SK-N-SH treated with all-trans-retinoic acid at 6 μM for 48 hours (cell line): ENCODE measurements at regions not wholly inside any gene's neighbourhood (a gene's known extent, or its start where the extent isn't known, plus 50 kb on each side); places are given as distances from the start of the nearest gene placed in this dataset.

Experiments
- ARNTL ChIP-seq: fragments of 450-650 bp; formaldehyde crosslinking; IDR thresholded peaks from 2 replicates; pipeline ENCODE4 v1.5.0; 2020; ENCODE audit warnings: low read depth, mild to moderate bottlenecking, moderate library complexity, borderline replicate concordance
- CSDC2 ChIP-seq: fragments of 250-450 bp; sonication (Bioruptor Pico); IDR thresholded peaks from 2 replicates; pipeline ENCODE4 v1.5.0; 2020; ENCODE audit warnings: mild to moderate bottlenecking, moderate library complexity
- ESRRG ChIP-seq: fragments of 250-450 bp; sonication (Bioruptor Pico); IDR thresholded peaks from 2 replicates; pipeline ENCODE4 v1.6.1; 2021; ENCODE audit warnings: mild to moderate bottlenecking
- OSR1 ChIP-seq: fragments of 250-450 bp; sonication (Bioruptor Pico); IDR thresholded peaks from 2 replicates; pipeline ENCODE4 v1.8.0; 2022; ENCODE audit warnings: moderate library complexity, mild to moderate bottlenecking, inconsistent platforms
- PPARA ChIP-seq: fragments of 250-450 bp; sonication (Bioruptor Pico); IDR thresholded peaks from 2 replicates; pipeline ENCODE4 v1.5.0; 2020; ENCODE audit warnings: mild to moderate bottlenecking, borderline replicate concordance
- RARB ChIP-seq: fragments of 250-450 bp; sonication (Bioruptor Pico); IDR thresholded peaks from 2 replicates; pipeline ENCODE4 v1.8.0; 2021; ENCODE audit warnings: mild to moderate bottlenecking, moderate library complexity
- ZFP3 ChIP-seq: fragments of 250-450 bp; sonication (Bioruptor Pico); IDR thresholded peaks from 2 replicates; pipeline ENCODE4 v1.5.0; 2020; ENCODE audit warnings: mild to moderate bottlenecking, moderate library complexity
- ZFP30 ChIP-seq: fragments of 450-650 bp; formaldehyde crosslinking; IDR thresholded peaks from 2 replicates; pipeline ENCODE4 v1.5.0; 2022; ENCODE audit warnings: mild to moderate bottlenecking, moderate library complexity
- ZNF70 ChIP-seq: fragments of 450-650 bp; formaldehyde crosslinking; IDR thresholded peaks from 2 replicates; pipeline ENCODE4 v1.5.0; 2020; ENCODE audit warnings: mild to moderate bottlenecking, moderate library complexity
- ZNF8 ChIP-seq: fragments of 450-650 bp; formaldehyde crosslinking; IDR thresholded peaks from 2 replicates; pipeline ENCODE4 v1.5.0; 2020; ENCODE audit warnings: mild to moderate bottlenecking, moderate library complexity
- TF ChIP-seq, protein P1 (sequence below): fragments of 250-450 bp; sonication (Bioruptor Pico); IDR thresholded peaks from 2 replicates; pipeline ENCODE4 v1.5.1; 2020; ENCODE audit warnings: low read depth, mild to moderate bottlenecking, moderate library complexity
- TF ChIP-seq, protein P2 (sequence below): fragments of 250-450 bp; sonication (Bioruptor Pico); IDR thresholded peaks from 2 replicates; pipeline ENCODE4 v1.5.1; 2021; ENCODE audit warnings: mild to moderate bottlenecking, moderate library complexity
- TF ChIP-seq, protein P3 (sequence below): fragments of 250-450 bp; sonication (Bioruptor Pico); IDR thresholded peaks from 2 replicates; pipeline ENCODE4 v1.8.0; 2020; ENCODE audit warnings: mild to moderate bottlenecking, moderate library complexity, borderline replicate concordance
- TF ChIP-seq, protein P4 (sequence below): fragments of 250-450 bp; sonication (Bioruptor Pico); IDR thresholded peaks from 2 replicates; pipeline ENCODE4 v1.8.0; 2021; ENCODE audit warnings: low read depth, mild to moderate bottlenecking, moderate library complexity, borderline replicate concordance

DNA sequence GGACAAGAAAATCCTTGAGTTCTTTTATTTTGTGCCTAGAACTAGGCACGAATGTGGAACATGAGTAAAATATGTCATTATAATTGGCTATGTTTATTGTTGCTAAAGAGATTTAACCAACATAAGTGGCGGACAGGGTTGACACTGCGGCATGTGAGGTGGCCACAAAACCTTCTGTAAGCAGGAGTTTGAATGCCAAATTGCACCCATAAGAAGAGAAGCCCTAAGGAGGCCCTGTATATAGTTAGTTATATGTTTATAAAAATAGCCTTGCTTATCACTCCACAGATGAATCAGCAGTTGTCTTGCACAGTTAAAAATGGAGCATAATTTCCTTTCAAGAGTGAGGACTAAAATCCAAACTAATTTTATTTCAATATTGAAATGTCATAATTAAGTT is 336.1 kb downstream of the GBA3 start:
- TF ChIP-seq ZNF70 (CRISPR knock-in tag) (no peak), ZFP30 (no peak), PPARA (CRISPR knock-in tag) (no peak), RARB (CRISPR knock-in tag) (no peak), ZNF8 (CRISPR knock-in tag) (no peak), OSR1 (CRISPR knock-in tag) (no peak), ARNTL (no peak), ZFP3 (CRISPR knock-in tag) (no peak), ESRRG (CRISPR knock-in tag) (no peak), CSDC2 (CRISPR knock-in tag) (no peak)
- TF ChIP-seq, protein P1, sequence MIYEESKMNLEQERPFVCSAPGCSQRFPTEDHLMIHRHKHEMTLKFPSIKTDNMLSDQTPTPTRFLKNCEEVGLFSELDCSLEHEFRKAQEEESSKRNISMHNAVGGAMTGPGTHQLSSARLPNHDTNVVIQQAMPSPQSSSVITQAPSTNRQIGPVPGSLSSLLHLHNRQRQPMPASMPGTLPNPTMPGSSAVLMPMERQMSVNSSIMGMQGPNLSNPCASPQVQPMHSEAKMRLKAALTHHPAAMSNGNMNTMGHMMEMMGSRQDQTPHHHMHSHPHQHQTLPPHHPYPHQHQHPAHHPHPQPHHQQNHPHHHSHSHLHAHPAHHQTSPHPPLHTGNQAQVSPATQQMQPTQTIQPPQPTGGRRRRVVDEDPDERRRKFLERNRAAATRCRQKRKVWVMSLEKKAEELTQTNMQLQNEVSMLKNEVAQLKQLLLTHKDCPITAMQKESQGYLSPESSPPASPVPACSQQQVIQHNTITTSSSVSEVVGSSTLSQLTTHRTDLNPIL (CRISPR knock-in tag): no peak
- TF ChIP-seq, protein P2, sequence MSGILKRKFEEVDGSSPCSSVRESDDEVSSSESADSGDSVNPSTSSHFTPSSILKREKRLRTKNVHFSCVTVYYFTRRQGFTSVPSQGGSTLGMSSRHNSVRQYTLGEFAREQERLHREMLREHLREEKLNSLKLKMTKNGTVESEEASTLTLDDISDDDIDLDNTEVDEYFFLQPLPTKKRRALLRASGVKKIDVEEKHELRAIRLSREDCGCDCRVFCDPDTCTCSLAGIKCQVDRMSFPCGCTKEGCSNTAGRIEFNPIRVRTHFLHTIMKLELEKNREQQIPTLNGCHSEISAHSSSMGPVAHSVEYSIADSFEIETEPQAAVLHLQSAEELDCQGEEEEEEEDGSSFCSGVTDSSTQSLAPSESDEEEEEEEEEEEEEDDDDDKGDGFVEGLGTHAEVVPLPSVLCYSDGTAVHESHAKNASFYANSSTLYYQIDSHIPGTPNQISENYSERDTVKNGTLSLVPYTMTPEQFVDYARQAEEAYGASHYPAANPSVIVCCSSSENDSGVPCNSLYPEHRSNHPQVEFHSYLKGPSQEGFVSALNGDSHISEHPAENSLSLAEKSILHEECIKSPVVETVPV (CRISPR knock-in tag): no peak
- TF ChIP-seq, protein P3, sequence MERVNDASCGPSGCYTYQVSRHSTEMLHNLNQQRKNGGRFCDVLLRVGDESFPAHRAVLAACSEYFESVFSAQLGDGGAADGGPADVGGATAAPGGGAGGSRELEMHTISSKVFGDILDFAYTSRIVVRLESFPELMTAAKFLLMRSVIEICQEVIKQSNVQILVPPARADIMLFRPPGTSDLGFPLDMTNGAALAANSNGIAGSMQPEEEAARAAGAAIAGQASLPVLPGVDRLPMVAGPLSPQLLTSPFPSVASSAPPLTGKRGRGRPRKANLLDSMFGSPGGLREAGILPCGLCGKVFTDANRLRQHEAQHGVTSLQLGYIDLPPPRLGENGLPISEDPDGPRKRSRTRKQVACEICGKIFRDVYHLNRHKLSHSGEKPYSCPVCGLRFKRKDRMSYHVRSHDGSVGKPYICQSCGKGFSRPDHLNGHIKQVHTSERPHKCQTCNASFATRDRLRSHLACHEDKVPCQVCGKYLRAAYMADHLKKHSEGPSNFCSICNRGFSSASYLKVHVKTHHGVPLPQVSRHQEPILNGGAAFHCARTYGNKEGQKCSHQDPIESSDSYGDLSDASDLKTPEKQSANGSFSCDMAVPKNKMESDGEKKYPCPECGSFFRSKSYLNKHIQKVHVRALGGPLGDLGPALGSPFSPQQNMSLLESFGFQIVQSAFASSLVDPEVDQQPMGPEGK: no peak
- TF ChIP-seq, protein P4, sequence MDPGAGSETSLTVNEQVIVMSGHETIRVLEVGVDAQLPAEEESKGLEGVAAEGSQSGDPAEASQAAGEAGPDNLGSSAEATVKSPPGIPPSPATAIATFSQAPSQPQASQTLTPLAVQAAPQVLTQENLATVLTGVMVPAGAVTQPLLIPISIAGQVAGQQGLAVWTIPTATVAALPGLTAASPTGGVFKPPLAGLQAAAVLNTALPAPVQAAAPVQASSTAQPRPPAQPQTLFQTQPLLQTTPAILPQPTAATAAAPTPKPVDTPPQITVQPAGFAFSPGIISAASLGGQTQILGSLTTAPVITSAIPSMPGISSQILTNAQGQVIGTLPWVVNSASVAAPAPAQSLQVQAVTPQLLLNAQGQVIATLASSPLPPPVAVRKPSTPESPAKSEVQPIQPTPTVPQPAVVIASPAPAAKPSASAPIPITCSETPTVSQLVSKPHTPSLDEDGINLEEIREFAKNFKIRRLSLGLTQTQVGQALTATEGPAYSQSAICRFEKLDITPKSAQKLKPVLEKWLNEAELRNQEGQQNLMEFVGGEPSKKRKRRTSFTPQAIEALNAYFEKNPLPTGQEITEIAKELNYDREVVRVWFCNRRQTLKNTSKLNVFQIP (CRISPR knock-in tag): no peak
